ENCODE measurements at regions not wholly inside any gene's neighbourhood (a gene's known extent, or its start where the extent isn't known, plus 50 kb on each side); places are given as distances from the start of the nearest gene placed in this dataset.

- Histone ChIP-seq H3K9ac (ENCODE audit: insufficient read depth, low read length, poor library complexity, severe bottlenecking) (no peak overlapping the region), H3K9me3 (replicated peaks in 1 of 2; ENCODE audit: control insufficient read depth in 1 of 2, insufficient read depth in 1 of 2, low read length in 2 of 2) (peaks cover 13 to 26% of the 10 kb centered on the region in 2 donors), H3K27me3 (ENCODE audit: control insufficient read depth in 2 of 2, insufficient read depth in 2 of 2, low read length in 2 of 2) (no peaks in the 10 kb centered on the region), H4K20me1 (ENCODE audit: insufficient read depth, low read length) (no peaks in the 10 kb centered on the region), H3K4me2 (replicated peaks; ENCODE audit: extremely low read depth, low read length, poor library complexity, severe bottlenecking) (no peak overlapping the region), H3K36me3 (replicated peaks in 1 of 2; ENCODE audit: control insufficient read depth in 1 of 2, insufficient read depth in 2 of 2, low read length in 2 of 2) (no peaks in the 10 kb centered on the region), H3K27ac (ENCODE audit: low read depth in 1 of 2, low read length in 2 of 2) (no peak overlapping the region), H3K4me3 (replicated peaks in 1 of 3; ENCODE audit: low read depth in 2 of 3, low read length in 3 of 3) (no peak overlapping the region), H3K4me1 (ENCODE audit: control insufficient read depth in 1 of 2, insufficient read depth in 2 of 2, low read length in 2 of 2) (no peaks in the 10 kb centered on the region), H3K79me2 (ENCODE audit: insufficient read depth, low read length) (no peaks in the 10 kb centered on the region), H2AFZ (ENCODE audit: insufficient read depth, low read depth, low read length, poor library complexity, severe bottlenecking) (no peak overlapping the region)
- Mint-ChIP-seq H3K27me3 (ENCODE audit: low read depth in 3 of 3) (peaks cover 0 to 6% (median 2%) of the 10 kb centered on the region in 3 donors), H3K4me3 (no peak overlapping the region), H3K36me3 (no peaks in the 10 kb centered on the region), H3K27ac (no peak overlapping the region), H3K9me3 (peaks cover 2 to 16% (median 5%) of the 10 kb centered on the region in 7 donors), H3K4me1 (no peaks in the 10 kb centered on the region)
- no peak for DNase-seq
- intact Hi-C loops (cut with micrococcal nuclease) = no loop called here
- WGBS (ENCODE audit: insufficient coverage) = no CpG with 5 or more reads among the region's 1 CpG
- TF ChIP-seq, protein P1, sequence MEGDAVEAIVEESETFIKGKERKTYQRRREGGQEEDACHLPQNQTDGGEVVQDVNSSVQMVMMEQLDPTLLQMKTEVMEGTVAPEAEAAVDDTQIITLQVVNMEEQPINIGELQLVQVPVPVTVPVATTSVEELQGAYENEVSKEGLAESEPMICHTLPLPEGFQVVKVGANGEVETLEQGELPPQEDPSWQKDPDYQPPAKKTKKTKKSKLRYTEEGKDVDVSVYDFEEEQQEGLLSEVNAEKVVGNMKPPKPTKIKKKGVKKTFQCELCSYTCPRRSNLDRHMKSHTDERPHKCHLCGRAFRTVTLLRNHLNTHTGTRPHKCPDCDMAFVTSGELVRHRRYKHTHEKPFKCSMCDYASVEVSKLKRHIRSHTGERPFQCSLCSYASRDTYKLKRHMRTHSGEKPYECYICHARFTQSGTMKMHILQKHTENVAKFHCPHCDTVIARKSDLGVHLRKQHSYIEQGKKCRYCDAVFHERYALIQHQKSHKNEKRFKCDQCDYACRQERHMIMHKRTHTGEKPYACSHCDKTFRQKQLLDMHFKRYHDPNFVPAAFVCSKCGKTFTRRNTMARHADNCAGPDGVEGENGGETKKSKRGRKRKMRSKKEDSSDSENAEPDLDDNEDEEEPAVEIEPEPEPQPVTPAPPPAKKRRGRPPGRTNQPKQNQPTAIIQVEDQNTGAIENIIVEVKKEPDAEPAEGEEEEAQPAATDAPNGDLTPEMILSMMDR (IDR thresholded peaks at IDR 0.05) = no peak
Observed at GRCh38 chr12:115519359-115519758, 758.1 kb downstream of the MED13L start.

DNA sequence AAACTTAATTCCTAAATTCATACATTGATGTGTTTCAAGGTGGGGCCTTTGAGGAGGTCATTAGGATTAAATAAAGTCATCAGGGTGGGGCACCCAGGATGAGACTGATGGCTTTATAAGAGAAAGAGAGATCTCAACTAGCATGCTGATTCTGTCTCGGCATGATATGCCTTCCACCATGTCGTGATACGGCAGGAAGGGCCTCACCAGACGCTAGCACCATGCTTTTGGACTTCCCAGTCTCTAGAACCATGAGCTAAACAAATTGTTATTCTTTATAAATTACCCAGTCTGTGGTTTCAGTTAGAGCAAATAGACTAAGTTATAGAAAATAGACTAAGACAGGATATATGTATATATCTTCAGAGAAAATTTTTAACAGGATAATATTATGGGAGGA, 759.6 kb downstream of the MED13L start:
- Histone ChIP-seq H3K4me2 (replicated peaks; ENCODE audit: extremely low read depth, low read length, poor library complexity, severe bottlenecking) (no peak overlapping the region), H2AFZ (ENCODE audit: insufficient read depth, low read depth, low read length, poor library complexity, severe bottlenecking) (no peak overlapping the region), H3K27ac (ENCODE audit: low read depth in 1 of 2, low read length in 2 of 2) (no peak overlapping the region), H3K9me3 (replicated peaks in 1 of 2; ENCODE audit: control insufficient read depth in 1 of 2, insufficient read depth in 1 of 2, low read length in 2 of 2) (peaks cover 18 to 31% of the 10 kb centered on the region in 2 donors), H3K36me3 (replicated peaks in 1 of 2; ENCODE audit: control insufficient read depth in 1 of 2, insufficient read depth in 2 of 2, low read length in 2 of 2) (no peaks in the 10 kb centered on the region), H4K20me1 (ENCODE audit: insufficient read depth, low read length) (no peaks in the 10 kb centered on the region), H3K4me1 (ENCODE audit: control insufficient read depth in 1 of 2, insufficient read depth in 2 of 2, low read length in 2 of 2) (no peaks in the 10 kb centered on the region), H3K27me3 (ENCODE audit: control insufficient read depth in 2 of 2, insufficient read depth in 2 of 2, low read length in 2 of 2) (no peaks in the 10 kb centered on the region), H3K4me3 (replicated peaks in 1 of 3; ENCODE audit: low read depth in 2 of 3, low read length in 3 of 3) (no peak overlapping the region), H3K9ac (ENCODE audit: insufficient read depth, low read length, poor library complexity, severe bottlenecking) (no peak overlapping the region), H3K79me2 (ENCODE audit: insufficient read depth, low read length) (no peaks in the 10 kb centered on the region)
- no peaks in the 10 kb centered on the region for H3K36me3 Mint-ChIP-seq
- no CpG with 5 or more reads among the region's 4 CpGs for WGBS (ENCODE audit: insufficient coverage)
- no peak overlapping the region for H3K4me3 Mint-ChIP-seq
- H3K27ac Mint-ChIP-seq = no peak overlapping the region
- TF ChIP-seq, protein P1 (IDR thresholded peaks at IDR 0.05) = no peak
- no peak for DNase-seq
- no peaks in the 10 kb centered on the region for H3K4me1 Mint-ChIP-seq
- peaks cover 3 to 21% (median 5%) of the 10 kb centered on the region in 7 donors for H3K9me3 Mint-ChIP-seq
- peaks cover 0 to 6% (median 3%) of the 10 kb centered on the region in 3 donors for H3K27me3 Mint-ChIP-seq (ENCODE audit: low read depth in 3 of 3)
- intact Hi-C loops (cut with micrococcal nuclease) = no loop called here
